T-helper 1 cell (primary cell): ENCODE measurements at regions not wholly inside any gene's neighbourhood (a gene's known extent, or its start where the extent isn't known, plus 50 kb on each side); places are given as distances from the start of the nearest gene placed in this dataset.

Experiments used
- DNase-seq, 5 donors: peaks; one replicate each; pipeline ENCODE4 v3.0.0-alpha.2; 2012 to 2020

DNA sequence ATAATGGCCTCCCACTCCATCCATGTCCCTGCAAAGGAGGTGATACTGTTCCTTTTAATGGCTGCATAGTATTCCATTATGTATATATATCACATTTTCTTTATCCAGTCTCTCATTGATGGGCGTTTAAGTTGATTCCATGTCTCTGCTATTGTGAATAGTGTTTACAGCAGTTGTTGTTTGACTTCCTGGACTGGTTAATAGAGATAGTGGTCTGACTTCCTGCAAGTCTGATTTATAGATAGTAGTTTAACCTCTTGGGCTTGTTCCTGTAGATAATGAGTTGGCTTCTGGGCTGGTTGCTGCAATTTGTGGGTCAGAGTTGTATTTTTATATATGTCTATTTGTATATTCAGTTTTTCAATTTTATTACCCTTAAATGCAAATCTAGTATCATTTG lies 145.4 kb downstream of the ARL6IP6 start:
- no peak for DNase-seq

GRCh38 chr2:152861349-152861942 lies 143.0 kb downstream of the ARL6IP6 start:
- no peak for DNase-seq

DNA sequence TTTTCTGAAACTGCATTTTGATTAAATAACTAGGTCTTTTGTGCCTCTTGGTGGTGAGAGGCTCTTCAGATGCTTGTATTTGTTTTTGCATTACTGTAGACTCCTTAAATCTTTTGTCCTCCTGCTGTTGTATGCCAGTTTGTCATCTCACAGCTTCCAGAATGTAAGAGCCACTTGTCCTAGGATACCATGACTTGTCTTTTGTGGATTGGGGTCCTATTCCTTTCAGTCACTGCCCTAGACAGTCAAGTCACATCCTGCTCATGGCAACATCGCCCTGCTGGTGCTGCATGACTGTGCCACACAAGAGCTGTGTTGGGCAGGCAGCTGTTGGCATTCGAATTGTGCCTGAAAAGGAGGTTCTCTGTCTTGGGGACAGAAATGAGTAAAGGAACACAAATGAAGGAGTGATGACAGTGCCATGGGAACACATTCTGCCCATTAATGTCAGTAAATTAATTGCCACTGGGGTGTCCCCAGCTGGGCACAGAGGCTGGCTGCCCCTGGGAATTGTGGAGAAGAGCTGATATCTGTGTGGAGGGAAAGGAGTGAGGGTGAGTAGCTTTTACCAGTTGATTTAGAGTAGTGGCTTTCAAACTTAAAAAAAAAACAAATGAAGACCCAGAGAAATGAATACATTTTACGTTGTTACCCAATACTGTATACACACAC lies 140.3 kb downstream of the ARL6IP6 start:
- no peak for DNase-seq

DNA sequence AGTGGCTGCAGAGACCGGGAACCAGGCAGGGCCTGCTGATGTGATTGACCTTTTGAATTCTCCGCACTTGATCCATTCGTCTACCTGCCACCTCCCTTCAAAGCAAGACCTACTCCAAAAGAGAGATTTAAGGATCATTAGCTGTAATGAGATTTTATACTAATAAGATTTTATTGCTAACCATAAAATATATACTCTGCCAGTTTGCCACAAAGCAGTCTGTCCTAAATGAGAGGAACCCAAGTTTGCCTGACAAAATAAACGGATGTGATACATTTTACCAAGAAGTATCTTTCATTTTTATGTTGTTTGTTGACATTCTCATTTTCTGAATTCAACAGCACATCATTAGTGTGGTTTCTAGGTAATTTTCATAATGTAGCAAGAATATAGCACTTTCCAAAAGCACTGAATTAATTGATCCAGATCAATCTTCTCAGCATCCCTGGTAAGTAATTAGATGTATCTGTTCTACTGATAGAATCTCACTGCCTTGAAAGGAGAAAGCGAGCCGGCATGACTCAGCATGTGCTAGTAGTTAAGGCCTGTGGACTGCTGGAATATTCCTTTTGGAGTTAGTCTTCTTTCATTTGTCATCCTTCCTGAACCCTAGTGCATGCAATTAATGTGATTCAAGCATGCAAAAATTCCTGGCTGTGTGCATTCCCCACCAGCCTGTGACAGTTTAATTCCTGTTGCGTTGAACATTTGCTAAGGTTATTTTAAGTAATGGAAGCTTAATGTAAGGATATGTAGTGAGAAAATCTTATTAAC lies 128.5 kb downstream of the ARL6IP6 start:
- DNase-seq = no peak

DNA sequence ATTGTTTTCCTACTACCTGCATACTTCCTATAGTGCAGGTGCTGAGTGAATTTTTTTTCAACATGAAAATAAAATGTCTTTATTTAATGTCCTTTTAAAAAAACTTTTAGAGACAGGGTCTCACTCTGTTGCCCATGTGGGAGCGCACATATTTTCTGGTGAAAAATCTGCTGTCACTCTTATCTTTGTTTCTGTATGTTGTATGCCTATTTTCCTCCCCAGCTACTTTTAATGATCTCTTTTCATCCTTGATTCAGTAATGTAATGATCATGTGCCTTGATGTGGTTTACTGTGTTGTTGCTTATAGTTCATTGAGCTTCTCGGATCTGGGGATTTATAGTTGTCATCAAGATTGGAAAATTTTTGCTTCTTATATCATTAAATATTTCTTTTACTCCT lies 117.3 kb downstream of the ARL6IP6 start:
- no peak for DNase-seq

DNA sequence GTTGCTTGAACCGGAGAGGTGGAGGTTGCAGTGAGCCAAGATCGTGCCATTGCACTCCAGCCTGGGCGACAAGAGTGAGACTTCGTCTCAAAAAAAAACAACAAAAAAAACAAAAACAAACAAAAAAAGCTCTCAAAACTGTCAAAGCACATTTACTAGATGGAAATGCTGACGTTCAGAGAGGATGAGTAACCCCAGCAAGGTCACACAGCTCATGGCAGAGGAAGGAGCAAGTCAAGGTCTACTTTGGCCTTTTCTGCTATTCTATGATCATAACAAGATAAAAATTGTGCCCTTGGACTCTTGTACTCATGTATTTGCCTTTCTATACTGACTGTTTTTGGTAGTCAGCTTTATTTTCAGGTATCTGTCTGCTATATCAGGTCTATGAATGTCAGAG lies 109.5 kb downstream of the ARL6IP6 start:
- DNase-seq = no peak

DNA sequence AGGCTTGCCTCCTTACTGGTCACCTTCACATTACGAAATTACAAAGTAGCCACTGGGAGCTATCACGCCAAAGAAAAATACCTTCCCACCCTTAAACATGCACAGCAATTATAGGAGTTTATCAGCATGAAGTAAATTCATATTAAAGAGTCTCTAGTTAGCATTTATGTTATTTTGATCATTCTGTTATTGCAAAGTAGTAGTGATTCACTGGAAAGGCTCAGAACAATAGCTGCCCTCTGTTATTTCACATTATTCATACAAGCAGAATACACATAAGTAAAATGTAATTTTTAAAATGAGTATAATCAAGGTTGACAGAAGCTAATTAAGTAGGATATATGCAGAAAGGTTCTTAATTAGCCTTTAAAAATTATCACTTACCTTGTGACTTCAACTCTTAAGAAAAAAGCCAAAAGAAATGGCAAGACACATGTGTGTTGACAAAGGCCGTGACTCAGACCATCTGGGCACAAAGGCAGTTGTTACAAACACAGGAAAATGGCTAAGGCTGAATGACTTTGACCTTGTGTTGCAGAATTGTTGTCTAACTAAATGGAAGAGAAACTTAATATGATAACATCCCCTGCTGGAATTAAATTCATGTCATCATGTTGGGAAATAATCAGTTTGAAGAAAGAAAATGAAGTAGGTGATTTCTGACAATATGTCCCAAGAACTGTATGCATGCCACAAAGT lies 108.3 kb downstream of the ARL6IP6 start:
- DNase-seq = no peak

DNA sequence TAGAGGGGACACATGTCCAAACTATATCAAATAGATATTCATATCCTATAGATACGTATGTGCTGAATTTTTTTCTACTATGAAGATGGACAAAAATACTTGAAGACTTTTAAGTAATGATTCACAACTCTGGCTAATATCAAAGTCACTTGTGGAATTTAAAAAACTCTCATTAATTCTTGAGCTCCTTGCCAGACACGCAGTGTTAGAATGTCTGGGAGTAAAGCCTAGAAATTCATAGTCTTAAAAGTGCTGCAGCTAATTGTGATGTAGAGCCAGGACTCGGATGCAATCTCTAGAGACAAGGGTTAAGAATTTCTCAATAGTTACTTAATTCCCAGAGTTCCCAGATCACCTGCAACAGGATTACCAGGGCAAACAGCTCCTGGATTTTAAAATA lies 107.4 kb downstream of the ARL6IP6 start:
- DNase-seq = no peak

DNA sequence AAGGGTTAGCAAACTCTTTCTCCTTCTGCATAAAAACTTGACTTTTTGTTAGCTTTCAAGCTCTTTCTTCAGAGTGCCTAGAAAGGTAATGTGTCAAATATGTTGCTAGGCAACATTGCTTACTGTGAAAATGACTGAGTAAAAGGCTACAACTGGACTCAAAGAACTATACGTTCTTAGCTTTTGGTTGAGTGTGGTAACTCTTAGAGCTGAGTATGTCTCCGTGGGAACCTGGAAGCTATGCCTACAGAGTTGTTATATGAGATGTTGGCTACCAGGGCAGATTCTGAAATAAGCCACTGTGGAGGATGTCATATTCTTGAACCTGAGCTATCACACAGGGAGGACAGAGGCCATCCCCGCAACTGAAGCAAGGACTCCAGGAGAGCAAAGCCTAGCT lies 105.5 kb downstream of the ARL6IP6 start:
- DNase-seq = no peak

GRCh38 chr2:152822676-152823075 lies 104.3 kb downstream of the ARL6IP6 start:
- DNase-seq = no peak

DNA sequence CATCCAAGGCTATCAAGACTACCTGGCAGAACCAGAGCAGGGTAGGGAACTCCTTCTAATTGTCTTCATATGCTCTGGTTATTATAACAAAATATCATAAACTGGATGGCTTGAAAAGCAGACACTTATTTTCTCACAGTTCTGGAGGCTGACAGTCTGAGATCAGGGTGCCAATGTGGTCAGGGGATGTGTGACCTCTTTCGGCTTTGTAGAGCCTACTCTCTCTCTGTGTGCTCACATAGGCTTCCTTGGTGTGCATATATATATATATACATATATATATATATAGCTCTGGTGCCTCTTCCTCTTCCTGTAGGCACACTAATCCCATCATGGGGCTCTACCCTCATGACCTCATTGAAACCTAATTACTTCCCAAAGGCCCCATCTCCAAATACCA lies 101.6 kb downstream of the ARL6IP6 start:
- no peak for DNase-seq

GRCh38 chr2:152815634-152816257 lies 97.3 kb downstream of the ARL6IP6 start:
- no peak for DNase-seq

DNA sequence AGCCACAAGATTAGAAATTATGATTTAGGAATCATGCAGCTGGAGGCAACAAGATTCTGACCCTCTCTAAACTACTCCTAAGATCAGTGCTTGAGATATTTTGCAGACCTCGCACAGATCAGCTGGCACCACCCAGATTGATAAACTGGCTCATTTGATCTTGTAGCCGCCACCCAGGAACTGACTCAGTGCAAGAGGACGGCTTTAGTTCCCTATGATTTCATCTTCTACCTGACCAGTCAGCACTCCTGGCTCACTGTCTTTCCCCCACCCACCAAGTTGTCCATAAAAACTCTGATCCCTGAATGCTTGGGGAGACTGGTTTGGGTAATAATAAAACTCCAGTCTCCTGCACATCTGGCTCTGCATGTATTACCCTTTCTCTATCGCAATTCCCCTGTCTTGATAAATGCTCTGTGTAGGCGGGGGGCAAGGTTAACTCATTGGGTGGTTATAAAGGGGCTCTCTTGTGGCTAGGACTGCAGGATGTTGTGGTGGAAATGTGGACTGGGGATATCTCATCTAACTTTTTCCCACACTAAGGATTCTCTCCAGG lies 96.1 kb downstream of the ARL6IP6 start:
- no peak for DNase-seq

DNA sequence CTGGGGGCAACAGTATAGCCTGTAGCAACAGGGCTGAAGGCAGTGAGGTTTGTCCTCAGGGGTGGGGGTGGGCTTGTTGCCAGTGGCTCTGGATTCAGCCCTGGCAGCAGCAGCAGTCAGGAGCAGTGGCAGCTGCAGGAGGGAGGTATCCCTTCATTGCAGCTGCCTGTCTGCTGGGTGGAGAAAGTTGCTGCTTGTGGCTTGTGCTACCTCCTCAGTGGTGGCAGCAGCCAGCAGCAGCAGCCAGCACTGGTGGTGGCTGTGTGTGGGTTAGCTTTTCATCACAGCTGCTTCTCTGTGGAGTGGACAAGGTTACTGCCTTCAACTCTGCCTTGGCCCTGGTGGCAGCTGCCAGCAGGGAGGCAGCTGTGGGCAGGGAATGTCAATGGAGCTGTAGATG lies 94.9 kb downstream of the ARL6IP6 start:
- peak in 1 of 5 donors; percentile 2 for DNase-seq
